ENCODE measurements at regions not wholly inside any gene's neighbourhood (a gene's known extent, or its start where the extent isn't known, plus 50 kb on each side); places are given as distances from the start of the nearest gene placed in this dataset.
"Not testable (repeated sequence)": the region's sequence is repeated elsewhere in the genome, so short reads cannot be mapped to it uniquely, and the experiment has no call there.

- DNase-seq: no peak
Observed at GRCh38 chr2:189231719-189232323, 52.3 kb upstream of the COL5A2 start.

GRCh38 chr2:189232759-189233406 is 53.3 kb upstream of the COL5A2 start:
- DNase-seq: no peak

DNA sequence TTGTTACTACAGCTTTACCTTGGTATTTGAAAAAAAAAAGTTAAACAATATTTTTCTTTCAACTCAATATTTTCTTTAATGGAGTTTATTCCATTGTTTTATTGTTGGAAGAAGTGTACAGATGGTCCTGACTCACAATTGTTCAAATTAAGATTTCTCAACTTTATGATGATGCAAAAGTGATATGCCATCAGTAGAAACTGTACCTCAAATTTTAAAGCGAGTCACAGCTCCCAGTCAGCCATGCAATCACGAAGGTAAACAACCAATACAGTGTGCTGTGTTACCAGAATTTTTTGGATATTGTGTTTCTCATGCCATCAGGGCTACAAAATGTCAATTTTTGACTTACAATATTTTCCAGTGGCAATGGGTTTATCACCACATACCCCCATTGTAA is 54.0 kb upstream of the COL5A2 start:
- DNase-seq: no peak

DNA sequence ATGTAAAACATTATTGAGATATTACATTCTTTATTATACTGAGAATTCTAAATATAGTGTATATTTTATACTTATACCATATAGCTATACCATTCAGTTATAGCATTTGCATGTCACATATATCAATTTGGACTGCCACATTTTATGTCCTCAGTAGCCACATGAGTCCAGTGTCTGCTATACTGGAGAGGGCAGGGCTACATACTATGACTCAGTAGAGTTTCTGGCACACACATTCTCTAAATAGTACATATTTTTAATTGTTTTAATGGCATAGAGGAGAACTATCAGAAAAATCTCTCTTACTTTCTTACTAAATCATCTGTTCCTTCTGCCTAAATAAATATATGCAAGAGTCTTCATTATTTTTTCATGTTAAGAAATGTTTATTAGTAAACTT is 55.4 kb upstream of the COL5A2 start:
- no peak for DNase-seq

DNA sequence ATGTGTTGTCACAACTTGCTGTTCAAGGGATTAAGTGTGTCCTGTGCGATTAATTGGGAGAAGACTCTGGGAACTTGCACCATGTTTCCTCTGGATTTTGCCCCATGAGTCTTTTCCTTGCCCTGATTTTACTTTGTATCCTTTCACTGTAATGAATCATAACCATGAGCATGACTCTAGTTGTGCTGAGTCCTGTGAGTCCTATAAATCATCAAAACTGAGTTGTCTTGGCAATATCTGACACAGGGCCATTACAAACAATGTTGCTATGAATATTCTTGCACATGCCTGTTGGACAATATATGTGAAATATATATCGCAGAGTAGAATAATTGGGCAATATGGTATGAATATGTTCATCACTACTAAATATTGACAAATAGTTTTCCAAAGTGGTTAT is 56.5 kb upstream of the COL5A2 start:
- DNase-seq: no peak

GRCh38 chr2:189238903-189239302 is 59.3 kb upstream of the COL5A2 start:
- DNase-seq: no peak

- not testable (repeated sequence) for DNase-seq
Observed at GRCh38 chr2:189243843-189244242, 64.3 kb upstream of the COL5A2 start.

- DNase-seq: no peak
Observed at GRCh38 chr2:189247276-189247675, 67.7 kb upstream of the COL5A2 start.

DNA sequence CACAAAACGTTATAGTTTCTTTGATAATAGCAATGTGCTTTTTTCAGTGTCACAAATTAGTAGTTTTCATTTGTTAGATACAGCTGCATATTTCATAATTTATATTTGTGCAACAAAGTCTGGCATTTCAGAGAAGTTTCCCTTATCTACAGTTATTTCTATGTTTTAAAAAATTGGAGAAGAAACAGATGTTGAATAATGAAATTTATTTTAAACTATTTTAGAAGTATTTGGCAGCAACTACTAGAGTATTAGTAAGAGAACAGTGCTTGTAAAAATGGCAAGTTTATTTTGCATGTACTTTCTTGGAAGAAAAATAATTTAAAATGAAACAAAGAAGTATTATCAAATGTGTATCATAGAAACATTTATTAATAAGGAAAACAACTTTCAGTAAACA is 68.6 kb upstream of the COL5A2 start:
- DNase-seq: no peak

- DNase-seq: no peak
Observed at GRCh38 chr2:189249171-189249570, 69.6 kb upstream of the COL5A2 start.

- DNase-seq: no peak
Observed at GRCh38 chr2:189249901-189250300, 70.3 kb upstream of the COL5A2 start.

DNA sequence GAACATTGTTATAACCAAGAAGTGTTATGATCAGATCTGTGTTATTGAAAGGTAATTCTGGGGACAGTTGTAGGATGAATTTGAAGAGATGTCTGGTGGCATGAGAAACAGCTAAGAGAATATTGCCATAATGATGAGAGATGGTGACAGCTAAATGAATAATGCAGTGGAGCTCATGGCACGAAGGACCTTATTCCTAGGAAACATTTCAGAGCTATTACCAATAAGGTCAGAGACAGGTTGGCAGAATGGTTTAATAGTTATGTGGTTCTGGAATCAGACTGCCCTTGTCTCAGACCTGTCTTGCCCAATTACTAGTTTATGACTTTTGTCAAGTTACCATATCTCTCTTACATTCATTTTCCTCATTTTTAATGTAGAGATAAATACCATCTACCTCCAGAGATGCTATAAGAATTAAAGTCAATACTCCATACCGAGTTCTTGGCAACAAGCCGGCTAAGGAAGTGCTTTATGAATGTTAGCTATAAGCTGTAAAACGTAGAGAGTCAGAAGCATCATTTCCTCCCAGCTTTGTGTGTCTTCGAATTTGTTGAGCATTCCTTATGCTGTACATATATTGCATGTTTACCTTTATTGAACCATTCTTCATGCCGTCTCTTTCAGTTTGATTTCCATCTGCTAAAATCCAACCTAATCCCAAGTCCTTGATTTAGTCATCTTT is 73.6 kb upstream of the COL5A2 start:
- no peak for DNase-seq

DNA sequence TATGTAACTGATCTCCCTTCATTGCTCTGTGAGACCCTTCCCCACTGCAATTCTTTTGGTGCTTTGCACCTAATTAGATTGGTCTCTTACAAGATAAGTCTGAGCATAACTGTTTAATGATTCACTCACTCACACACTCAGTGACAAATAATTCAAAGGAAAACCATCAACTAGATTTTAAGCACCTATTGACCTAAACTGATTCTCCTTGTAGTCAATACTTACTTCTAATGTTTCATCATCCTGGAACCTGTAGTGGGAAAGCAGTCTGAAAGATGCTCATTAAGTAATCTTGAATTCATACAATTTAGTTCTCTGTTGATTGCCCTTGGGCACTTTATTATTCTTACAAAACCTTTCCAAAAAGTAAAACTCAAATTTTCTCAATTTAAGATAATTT is 74.3 kb upstream of the COL5A2 start:
- no peak for DNase-seq

- DNase-seq: no peak
Observed at GRCh38 chr2:189254268-189254883, 74.8 kb upstream of the COL5A2 start.

DNA sequence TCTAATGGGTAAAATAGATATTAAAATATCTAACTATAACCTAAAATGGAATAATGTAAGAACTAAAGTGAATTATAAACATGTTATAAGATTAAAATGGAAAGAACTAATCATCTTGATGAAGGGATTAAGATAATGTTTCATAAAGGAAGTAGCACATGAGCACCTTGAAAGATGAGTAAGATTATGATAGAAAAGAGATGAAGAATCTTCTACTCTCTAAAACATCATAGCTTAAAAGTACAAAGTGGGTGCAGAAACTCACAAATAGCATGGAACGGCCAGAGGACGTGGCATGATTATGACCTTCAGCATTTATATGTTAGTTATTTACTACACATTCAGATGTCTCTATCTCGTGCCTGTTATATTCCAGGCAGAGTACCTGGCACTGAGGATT is 76.2 kb upstream of the COL5A2 start:
- DNase-seq: no peak

- no peak for DNase-seq
Observed at GRCh38 chr2:189258616-189259365, 79.2 kb upstream of the COL5A2 start.

GRCh38 chr2:189260361-189260814 is 80.8 kb upstream of the COL5A2 start:
- DNase-seq: no peak

DNA sequence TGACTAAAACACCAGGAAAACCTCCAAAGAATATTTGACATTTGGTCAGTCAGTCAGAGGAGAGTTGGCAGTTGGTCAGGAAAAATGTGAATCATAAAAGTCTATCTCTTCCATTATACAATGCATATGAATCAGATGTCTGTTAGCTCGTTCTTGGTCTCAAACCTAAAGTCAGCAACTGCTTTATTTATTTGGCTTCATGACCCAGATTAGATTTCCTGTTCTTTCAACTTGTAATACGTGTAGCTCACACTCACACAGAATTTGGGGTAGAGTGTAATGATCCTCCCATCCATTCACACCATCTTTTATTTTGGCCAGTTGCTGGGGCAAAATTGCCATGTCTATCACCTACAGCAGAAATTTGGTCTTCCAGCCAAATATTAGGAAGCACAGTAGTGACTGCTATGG is 81.9 kb upstream of the COL5A2 start:
- DNase-seq: no peak

- DNase-seq: no peak
Observed at GRCh38 chr2:189261916-189262315, 82.4 kb upstream of the COL5A2 start.

GRCh38 chr2:189265696-189266320 is 86.2 kb upstream of the COL5A2 start:
- DNase-seq: no peak

GRCh38 chr2:189267491-189267890 is 87.9 kb upstream of the COL5A2 start:
- no peak for DNase-seq

DNA sequence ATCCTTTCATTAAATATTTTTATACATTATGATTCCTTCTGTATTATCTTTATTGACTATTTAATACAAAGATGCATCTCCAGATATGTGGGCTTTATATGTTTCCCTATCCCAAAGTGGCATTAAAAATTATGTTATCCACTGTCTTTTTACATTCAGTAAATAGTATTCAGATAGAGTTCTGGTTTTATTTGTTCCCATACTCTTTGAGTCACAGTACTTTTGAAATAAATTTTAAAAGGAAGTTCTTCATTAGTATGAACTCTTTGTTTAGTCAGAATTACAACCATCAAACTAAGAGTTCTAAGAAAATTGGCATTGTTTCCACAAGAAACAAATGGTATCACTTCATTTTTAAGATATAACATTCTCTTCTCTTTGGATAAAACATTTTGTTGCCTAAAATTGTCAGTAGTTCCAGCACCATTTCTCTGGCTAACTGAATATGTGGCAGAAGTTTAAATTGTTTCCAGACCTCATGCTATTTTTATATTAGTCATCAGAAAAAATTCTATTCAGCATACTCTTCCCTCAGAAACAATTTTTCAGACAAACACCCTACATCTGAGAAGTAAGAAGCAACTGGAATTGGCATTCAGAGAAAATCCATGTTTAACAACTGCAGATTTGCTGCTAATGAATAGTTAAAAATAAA is 88.5 kb upstream of the COL5A2 start:
- DNase-seq: no peak
